Activated naive CD8-positive, alpha-beta T cell treated with anti-CD3 and anti-CD28 coated beads for 36 hours (primary cell): ENCODE measurements at regions not wholly inside any gene's neighbourhood (a gene's known extent, or its start where the extent isn't known, plus 50 kb on each side); places are given as distances from the start of the nearest gene placed in this dataset.
A peak's percentile ranks its signal among the peaks of the same experiment; 100 is the strongest.

Experiments
- DNase-seq: peaks from one replicate; pipeline ENCODE4 v3.0.0; 2021
- H3K27ac Mint-ChIP-seq: one replicate; pipeline ENCODE4 v1.8.0; 2022; ENCODE audit warnings: mild to moderate bottlenecking, moderate library complexity, mixed read lengths
- H3K27me3 Mint-ChIP-seq: one replicate; pipeline ENCODE4 v1.8.0; 2022; ENCODE audit warnings: mild to moderate bottlenecking, mixed read lengths
- H3K36me3 Mint-ChIP-seq: one replicate; pipeline ENCODE4 v1.8.0; 2021; ENCODE audit warnings: mild to moderate bottlenecking, mixed read lengths
- H3K4me1 Mint-ChIP-seq: one replicate; pipeline ENCODE4 v1.8.0; 2021; ENCODE audit warnings: mixed read lengths
- H3K4me3 Mint-ChIP-seq: one replicate; pipeline ENCODE4 v1.8.0; 2022; ENCODE audit warnings: mild to moderate bottlenecking, moderate library complexity, mixed read lengths
- H3K9me3 Mint-ChIP-seq: one replicate; pipeline ENCODE4 v1.8.0; 2022; ENCODE audit warnings: mixed read lengths

DNA sequence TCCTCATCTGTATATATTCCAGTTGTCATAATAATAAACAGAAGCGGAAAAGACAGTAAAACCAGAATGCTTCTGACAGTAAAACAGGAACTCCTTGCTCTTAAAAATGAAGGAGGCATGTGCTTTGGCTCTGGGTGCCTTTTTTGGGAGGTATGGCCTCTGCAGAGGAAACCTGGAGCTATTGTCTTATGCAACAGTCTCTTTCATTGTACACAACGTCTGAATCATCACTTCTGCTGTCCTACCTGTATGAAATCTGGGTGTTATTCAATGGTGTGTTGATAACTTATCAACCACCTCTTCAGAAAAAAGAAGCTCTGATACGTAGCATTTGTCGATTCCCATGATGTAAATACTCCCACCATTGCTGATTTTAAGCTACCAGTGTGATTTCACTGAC, 64.8 kb downstream of the CDCA7 start:
- Mint-ChIP-seq H3K27ac (no peak overlapping the region), H3K4me1 (no peaks in the 10 kb centered on the region)

DNA sequence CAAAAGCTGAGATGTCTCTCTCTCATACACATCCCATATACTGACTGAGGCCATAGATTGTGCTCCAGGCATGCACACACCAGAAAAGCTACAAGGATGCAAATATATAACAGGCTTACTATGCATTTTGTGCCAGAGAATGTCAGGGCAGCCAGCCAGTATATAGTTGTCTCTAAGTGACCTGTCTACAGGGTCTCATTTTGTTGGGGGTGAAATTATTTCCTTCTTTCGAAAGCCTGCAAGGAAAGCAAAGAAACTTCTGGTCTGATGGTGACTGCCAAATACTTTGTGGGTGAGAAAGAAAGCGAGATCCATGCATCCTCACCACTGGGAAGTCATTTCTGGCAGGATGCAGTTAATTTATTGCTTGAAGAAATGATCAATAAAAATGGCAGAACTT, 70.2 kb downstream of the CDCA7 start:
- no peaks in the 10 kb centered on the region for H3K36me3 Mint-ChIP-seq

More for the DNA sequence above, 64.8 kb downstream of the CDCA7 start:
- Mint-ChIP-seq H3K9me3 (no peaks in the 10 kb centered on the region), H3K4me3 (no peak overlapping the region), H3K36me3 (no peaks in the 10 kb centered on the region), H3K27me3 (peaks cover 31% of the 10 kb centered on the region)
- DNase-seq, result no peak

DNA sequence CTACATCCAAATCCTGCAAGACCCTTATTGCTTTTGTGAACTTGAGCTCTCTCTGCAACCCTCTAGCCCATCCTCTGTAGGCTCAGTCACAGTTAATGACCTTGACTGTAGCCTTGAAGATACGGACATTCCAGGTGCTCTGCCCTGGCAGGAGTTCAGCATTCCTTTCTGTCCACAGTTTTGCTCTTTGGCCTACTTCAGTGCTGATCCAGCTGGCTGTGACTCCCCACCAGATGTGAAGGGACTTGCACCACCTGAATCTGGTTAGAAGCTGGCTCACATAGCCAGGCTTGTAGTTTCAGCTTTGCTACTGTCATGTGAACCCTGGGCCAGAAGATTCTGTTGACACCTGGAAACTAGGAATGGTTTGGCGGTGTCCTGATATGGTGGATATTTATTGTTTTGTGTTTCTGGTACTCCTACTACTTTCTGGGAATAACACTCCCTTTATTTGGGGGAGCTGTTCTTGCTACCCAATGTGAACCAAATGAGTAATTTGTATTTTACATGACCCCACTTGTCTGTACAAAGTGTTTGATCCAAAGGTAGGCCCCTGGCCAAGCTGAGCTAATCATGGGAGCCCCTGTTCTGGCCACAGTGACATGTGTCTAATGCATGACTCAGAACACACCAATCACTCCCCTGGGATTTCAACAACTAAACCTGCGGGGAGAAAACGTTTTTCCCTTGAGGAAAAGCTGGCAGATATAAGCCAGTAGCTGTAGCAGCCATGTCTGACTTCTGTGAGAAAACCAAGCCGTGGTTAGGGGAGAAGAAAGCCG, 73.4 kb downstream of the CDCA7 start:
- H3K9me3 Mint-ChIP-seq, result no peaks in the 10 kb centered on the region
- peaks cover 20% of the 10 kb centered on the region for H3K27me3 Mint-ChIP-seq
- no peaks in the 10 kb centered on the region for H3K36me3 Mint-ChIP-seq
- no peaks in the 10 kb centered on the region for H3K4me1 Mint-ChIP-seq
- H3K4me3 Mint-ChIP-seq, result no peak overlapping the region
- DNase-seq, result no peak
- no peak overlapping the region for H3K27ac Mint-ChIP-seq

More for the DNA sequence above, 70.2 kb downstream of the CDCA7 start:
- Mint-ChIP-seq H3K27me3 (peaks cover 18% of the 10 kb centered on the region), H3K9me3 (no peaks in the 10 kb centered on the region), H3K4me3 (no peak overlapping the region), H3K27ac (no peak overlapping the region), H3K4me1 (no peaks in the 10 kb centered on the region)
- no peak for DNase-seq

DNA sequence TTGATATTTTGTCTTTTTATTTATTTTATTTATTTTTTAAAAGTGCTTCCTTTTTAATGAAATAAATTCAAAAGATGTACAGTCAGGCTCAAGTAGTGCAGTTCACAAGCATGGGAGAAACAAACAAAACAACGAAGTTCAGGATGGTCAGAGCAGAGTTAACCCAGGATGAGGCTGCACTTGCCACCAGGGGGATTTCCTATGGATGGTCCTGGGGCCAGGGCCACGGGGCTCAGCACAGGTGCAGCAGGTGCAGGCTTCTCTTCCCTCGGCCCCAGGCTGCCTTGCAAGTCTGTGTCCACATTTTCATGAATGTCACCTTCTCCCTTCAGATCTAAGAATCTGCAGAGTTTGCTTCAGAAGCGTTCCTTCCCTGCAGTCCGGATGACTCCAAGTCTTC, 76.5 kb downstream of the CDCA7 start:
- H3K4me1 Mint-ChIP-seq, result peaks cover 9% of the 10 kb centered on the region
- peaks cover 26% of the 10 kb centered on the region for H3K27me3 Mint-ChIP-seq
- no peak overlapping the region for H3K27ac Mint-ChIP-seq

DNA sequence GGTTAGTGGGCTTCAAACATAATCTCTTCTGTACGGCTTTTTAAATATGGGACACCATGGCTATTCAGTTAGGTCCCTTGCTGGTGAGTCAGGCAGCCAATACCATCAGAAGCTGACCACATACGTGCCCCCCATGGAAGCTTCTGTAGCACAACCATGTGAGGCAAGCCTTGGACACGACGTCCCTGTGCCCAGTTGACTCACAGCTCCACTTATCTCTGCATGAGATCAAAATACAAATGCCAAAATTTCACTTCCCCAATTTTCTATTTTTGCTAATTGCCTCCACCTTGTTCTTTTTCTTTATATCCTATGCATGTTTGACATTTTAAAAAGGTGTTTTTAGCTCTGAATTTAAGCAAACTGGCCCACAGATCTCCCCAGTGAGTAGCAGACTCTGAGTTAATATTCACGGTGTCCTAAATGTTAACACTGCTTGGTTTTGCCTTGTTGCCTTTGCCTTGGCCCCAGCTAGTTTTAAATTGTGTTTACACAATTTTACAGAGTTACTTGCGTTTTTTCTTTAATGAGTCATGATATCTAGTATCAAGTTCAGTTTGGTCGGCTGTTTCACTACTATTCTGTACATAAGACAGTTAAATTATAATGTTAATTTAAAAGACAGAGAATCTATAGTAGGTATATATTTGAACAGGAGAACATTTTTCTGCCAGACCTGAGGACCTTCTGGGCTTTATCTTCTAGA, 77.5 kb downstream of the CDCA7 start:
- peaks cover 12% of the 10 kb centered on the region for H3K4me1 Mint-ChIP-seq

More for the DNA sequence above, 76.5 kb downstream of the CDCA7 start:
- no peak for DNase-seq
- Mint-ChIP-seq H3K36me3 (no peaks in the 10 kb centered on the region), H3K4me3 (no peak overlapping the region), H3K9me3 (no peaks in the 10 kb centered on the region)

DNA sequence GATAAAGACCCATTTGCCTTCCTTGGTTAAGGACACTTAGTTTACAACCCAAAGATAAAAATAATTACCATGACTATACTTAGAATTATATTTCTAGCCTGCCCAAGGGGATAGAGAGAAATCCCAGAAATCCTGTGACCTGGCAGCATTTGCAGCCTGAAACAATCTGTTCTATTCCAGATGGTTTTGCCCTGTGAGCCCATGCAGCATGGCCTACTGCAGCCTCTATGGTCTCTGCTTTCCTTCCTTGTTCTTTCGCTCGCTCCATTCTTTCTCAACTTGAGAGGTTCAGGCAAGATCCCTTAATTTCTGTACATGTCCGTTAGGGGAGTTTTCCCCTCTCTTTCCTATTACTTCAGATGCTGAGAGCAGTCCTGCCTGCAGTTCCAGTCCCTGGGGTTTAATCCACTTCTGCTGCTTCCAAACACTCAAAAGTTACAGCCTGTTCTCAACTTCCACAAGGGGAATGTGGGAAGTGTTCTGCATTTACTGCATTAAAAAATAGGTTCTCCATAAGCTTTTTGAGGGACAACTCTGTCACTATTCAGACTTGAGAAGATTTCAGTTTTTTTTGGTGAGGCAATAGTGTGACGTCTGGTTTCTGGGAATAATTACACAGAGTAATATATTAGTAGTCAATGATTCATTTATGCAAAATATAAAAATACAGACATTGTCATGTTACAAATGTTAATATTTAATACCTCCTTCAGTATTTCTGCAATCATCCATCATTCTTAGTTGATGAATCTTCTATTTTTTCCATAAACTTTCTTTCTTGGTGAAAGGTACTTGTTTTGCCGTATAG, 80.3 kb downstream of the CDCA7 start:
- H3K9me3 Mint-ChIP-seq, result no peaks in the 10 kb centered on the region
- no peak for DNase-seq
- H3K36me3 Mint-ChIP-seq, result no peaks in the 10 kb centered on the region
- peaks cover 12% of the 10 kb centered on the region for H3K4me1 Mint-ChIP-seq
- no peak overlapping the region for H3K27ac Mint-ChIP-seq
- peaks cover 25% of the 10 kb centered on the region for H3K27me3 Mint-ChIP-seq
- no peak overlapping the region for H3K4me3 Mint-ChIP-seq

More for the DNA sequence above, 77.5 kb downstream of the CDCA7 start:
- Mint-ChIP-seq H3K27ac (no peak overlapping the region), H3K9me3 (no peaks in the 10 kb centered on the region), H3K27me3 (peaks cover 26% of the 10 kb centered on the region), H3K4me3 (no peak overlapping the region), H3K36me3 (no peaks in the 10 kb centered on the region)
- no peak for DNase-seq

DNA sequence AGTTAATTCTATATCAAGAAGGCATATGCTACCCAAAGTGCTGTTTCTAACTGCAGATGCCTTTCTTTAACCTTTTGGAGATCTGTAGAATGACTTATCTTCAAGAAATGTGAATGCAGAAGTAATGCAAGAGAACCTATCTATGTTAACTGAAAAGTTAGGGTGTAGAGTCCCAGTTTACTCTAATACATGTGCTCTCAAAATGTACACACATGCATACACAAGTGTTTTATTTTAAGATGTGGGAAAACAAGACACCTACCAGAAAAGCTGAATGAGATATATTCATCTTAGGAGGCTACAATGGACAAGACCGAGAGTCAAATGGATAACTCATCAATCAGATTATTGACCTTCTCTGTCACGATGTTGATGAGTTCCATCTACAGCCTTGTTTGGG, 80.9 kb downstream of the CDCA7 start:
- Mint-ChIP-seq H3K27ac (peak overlapping the region; percentile 1), H3K9me3 (no peaks in the 10 kb centered on the region), H3K4me1 (peaks cover 12% of the 10 kb centered on the region), H3K4me3 (no peak overlapping the region), H3K27me3 (peaks cover 19% of the 10 kb centered on the region), H3K36me3 (no peaks in the 10 kb centered on the region)
- DNase-seq, result no peak

DNA sequence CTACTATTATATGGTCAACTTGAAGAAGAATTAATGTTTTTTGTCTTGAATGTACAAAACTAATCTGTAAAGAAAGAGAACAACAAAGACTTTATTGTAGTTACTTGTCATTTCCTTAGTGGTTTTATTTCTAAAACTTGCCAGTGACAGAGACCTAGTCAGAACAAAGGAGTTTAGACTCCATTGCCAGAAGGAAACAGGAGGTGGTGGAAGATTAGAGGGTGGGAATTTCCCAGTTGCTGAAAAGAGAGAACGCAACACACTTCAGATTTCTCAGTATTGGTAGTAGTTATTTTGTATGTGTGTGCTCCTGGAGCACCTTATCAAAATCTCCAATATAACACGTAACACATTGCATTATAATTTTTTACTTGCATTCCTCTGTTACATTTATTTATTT, 81.4 kb downstream of the CDCA7 start:
- no peak for DNase-seq
- H3K9me3 Mint-ChIP-seq, result no peaks in the 10 kb centered on the region
- peaks cover 12% of the 10 kb centered on the region for H3K4me1 Mint-ChIP-seq
- peak overlapping the region; percentile 1 for H3K27ac Mint-ChIP-seq
- H3K27me3 Mint-ChIP-seq, result peaks cover 15% of the 10 kb centered on the region
- H3K4me3 Mint-ChIP-seq, result no peak overlapping the region
- no peaks in the 10 kb centered on the region for H3K36me3 Mint-ChIP-seq

DNA sequence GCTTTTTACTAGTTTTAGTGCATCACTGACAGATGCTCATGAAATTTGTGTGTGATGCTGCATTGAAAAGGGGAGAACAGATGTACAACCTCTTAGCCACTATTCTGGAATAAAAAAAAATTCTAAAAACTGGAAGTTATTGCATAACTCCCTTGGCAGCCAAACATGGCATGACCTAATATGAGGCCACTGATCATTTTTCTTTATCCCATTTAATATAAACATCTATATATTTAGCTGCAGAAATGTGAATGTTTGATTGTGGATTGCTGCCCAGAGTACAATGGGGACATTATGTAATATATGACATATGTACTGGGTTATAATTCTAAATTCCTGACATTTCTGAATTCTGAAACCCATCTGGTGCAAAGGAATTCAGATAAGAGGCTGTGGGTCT, 86.5 kb downstream of the CDCA7 start:
- Mint-ChIP-seq H3K27me3 (no peaks in the 10 kb centered on the region), H3K4me3 (no peak overlapping the region)

DNA sequence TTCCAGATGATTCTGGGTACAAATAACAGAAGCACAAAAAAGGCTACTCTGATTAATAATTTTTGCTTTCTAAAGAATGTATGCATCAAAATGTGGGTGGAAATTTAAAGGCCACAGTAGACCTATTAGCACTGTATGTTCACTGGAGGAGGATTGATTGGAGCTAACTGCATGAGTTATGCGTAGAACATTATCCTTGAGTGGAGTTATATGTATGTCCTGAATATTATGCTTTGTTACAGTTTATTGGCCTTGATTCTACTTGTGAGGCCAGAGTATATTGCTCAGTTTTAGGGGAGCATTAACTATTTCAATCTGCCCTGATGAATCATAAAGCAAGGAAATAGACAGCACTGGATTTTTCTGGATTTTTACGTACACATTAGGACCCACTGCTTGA, 87.9 kb downstream of the CDCA7 start:
- Mint-ChIP-seq H3K36me3 (no peaks in the 10 kb centered on the region), H3K27me3 (no peaks in the 10 kb centered on the region), H3K27ac (no peak overlapping the region), H3K9me3 (no peaks in the 10 kb centered on the region), H3K4me3 (no peak overlapping the region), H3K4me1 (no peaks in the 10 kb centered on the region)
- no peak for DNase-seq

More for the DNA sequence above, 86.5 kb downstream of the CDCA7 start:
- Mint-ChIP-seq H3K27ac (no peak overlapping the region), H3K4me1 (peaks cover 3% of the 10 kb centered on the region), H3K36me3 (no peaks in the 10 kb centered on the region), H3K9me3 (no peaks in the 10 kb centered on the region)
- DNase-seq, result no peak

DNA sequence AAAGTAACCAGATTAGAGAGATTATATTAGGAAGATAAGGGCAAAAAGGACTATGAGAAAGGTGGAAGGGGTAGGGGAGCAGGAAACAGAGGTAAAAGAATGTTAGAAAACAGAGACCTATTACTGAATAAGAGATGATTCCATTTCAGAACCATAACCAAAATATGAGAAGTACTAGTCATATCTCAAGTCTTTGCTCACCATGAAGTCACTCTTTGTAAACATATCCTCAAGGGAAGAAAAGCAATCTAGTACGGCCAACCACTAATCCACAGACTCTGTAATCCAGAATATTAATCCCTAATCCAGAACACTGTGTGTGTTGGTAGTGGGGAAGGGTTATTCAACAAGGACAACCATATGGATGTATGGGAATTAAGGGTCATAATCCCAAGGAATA, 92.0 kb downstream of the CDCA7 start:
- no peak for DNase-seq
- H3K9me3 Mint-ChIP-seq, result no peaks in the 10 kb centered on the region
- no peak overlapping the region for H3K27ac Mint-ChIP-seq
- H3K36me3 Mint-ChIP-seq, result no peaks in the 10 kb centered on the region
- peaks cover 6% of the 10 kb centered on the region for H3K4me1 Mint-ChIP-seq
- no peak overlapping the region for H3K4me3 Mint-ChIP-seq
- H3K27me3 Mint-ChIP-seq, result no peaks in the 10 kb centered on the region

DNA sequence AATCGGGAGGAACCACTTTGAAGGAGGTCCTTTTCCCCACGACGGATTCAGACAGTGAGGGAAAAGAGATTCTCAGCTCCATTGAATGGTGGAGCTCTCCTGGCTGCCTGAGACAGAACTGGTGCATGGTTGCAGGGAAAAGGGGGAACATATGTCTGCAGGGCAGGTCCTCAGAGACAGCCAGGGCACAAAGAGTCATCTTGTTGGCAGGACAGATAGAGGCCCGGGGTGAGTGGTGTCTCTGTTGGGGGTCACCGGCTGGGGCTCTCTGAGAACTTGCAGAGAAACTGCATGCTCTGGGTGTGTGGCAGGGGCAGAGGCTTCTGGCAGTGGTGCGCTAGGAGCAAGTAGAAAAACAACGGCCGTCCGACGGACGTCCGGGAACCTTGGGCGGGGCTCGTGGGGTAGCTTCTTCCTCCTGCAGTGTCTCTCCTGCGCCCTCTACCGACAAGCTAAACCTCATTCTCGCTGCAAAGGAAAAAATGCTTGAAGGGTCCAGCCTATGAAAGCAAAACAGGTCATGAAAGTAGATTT, 94.3 kb downstream of the CDCA7 start:
- DNase-seq, result peak; percentile 56
- Mint-ChIP-seq H3K27me3 (peaks cover 8% of the 10 kb centered on the region), H3K9me3 (no peaks in the 10 kb centered on the region), H3K4me3 (peak overlapping the region; percentile 27), H3K4me1 (peaks cover 6% of the 10 kb centered on the region), H3K36me3 (no peaks in the 10 kb centered on the region), H3K27ac (no peak overlapping the region)

DNA sequence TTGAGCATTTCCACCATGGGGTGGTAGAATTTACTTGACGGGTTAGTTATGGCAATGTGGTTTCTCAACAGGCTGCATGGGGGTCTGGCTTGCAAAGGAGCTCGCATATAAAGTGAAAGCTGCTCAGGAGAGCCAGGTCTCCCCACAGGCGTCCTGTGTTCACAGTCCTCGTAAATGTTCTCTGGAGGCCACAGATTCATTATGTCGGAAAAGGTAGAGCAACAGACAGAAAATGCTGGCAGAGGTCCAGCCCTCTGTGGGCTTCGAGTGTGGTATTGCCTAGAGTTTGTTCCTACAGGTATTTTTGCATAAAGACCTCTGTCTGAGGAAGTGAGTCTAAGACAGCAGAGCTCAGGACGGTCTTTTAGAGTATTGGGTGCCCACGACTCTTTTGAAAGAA, 96.4 kb downstream of the CDCA7 start:
- Mint-ChIP-seq H3K27me3 (peaks cover 8% of the 10 kb centered on the region), H3K36me3 (no peaks in the 10 kb centered on the region), H3K4me3 (peak overlapping the region; percentile 55), H3K27ac (no peak overlapping the region), H3K9me3 (no peaks in the 10 kb centered on the region), H3K4me1 (peaks cover 6% of the 10 kb centered on the region)
- DNase-seq, result peak; percentile 21

DNA sequence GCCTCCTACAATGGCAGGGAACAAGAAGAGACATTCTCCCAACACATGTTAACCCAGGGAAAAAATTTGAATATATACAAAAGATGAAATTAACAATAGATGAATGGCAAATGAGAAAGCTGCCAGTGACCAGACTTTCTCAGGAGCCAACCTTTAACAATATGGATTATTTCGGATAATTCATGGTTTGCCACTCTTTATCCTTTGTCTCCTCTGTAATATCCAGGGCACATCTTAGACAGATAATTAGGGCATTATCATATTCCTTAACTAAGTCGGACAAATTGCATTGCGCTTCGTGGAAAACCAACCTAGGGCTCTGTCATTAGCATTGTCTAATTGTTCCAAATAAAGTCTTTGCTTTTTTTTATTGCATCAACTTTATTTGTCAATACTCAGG, 97.3 kb downstream of the CDCA7 start:
- no peaks in the 10 kb centered on the region for H3K9me3 Mint-ChIP-seq
- no peak overlapping the region for H3K4me3 Mint-ChIP-seq
- no peak overlapping the region for H3K27ac Mint-ChIP-seq
- DNase-seq, result no peak
- peaks cover 6% of the 10 kb centered on the region for H3K4me1 Mint-ChIP-seq
- H3K36me3 Mint-ChIP-seq, result no peaks in the 10 kb centered on the region
- H3K27me3 Mint-ChIP-seq, result peaks cover 8% of the 10 kb centered on the region

DNA sequence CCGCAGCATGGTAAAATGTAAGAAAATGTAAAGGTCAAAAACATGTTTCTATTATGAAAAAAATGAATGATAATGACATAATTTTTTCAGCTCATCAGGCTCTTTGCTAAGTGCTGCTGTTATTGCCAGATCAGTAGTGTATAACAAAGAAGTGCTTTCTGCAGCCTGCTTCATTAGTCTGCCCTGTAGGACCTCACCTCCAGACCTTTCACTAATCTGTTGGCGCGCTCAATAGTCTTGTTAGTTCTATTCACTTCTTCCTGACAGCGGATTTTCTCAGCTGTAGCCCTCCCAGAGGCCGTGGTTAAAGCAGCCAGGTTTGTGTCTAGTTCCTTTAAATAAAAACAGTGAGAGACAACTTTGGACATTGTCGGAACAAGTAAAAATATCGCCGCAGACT, 97.7 kb downstream of the CDCA7 start:
- Mint-ChIP-seq H3K27ac (no peak overlapping the region), H3K9me3 (no peaks in the 10 kb centered on the region), H3K4me1 (peaks cover 6% of the 10 kb centered on the region), H3K4me3 (no peak overlapping the region), H3K27me3 (peaks cover 8% of the 10 kb centered on the region), H3K36me3 (no peaks in the 10 kb centered on the region)
- DNase-seq, result no peak
